NB4 (cell line): ENCODE measurements at regions not wholly inside any gene's neighbourhood (a gene's known extent, or its start where the extent isn't known, plus 50 kb on each side); places are given as distances from the start of the nearest gene placed in this dataset.

Experiments used
- CTCF ChIP-seq: IDR thresholded peaks from one replicate; pipeline ENCODE4 v1.5.1; 2012; ENCODE audit warnings: low read depth, low read length
- MAX ChIP-seq: IDR thresholded peaks from 2 replicates; pipeline ENCODE4 v1.6.1; 2011; ENCODE audit warnings: low read depth, low read length
- POLR2A ChIP-seq: IDR thresholded peaks from 2 replicates; pipeline ENCODE4 v1.6.1; 2011; ENCODE audit warnings: mild to moderate bottlenecking; ENCODE audit not compliant: insufficient read length; ENCODE audit errors: extremely low read depth

DNA sequence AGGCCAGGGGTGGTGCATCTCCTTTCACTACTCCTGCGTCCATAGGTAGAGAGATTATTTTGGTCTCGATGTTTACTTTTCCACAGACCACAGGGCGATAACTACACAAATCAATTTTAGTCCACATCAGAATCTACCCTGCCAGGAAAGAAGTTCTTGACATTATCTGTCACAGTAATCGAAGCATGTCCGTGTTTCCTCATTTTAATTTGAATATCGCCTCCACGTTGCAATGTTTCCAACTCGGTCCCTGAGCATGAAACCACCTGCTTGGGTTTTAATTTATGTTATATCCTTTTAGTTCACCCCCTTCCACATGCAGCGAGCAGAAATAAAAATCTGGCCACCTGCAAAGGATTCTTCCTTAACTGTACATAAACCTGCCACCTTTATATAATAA is 100.1 kb upstream of the ATXN3L start:
- TF ChIP-seq CTCF (no peak), POLR2A (no peak), MAX (no peak)
